Neural progenitor cell (in vitro differentiated cells): ENCODE measurements at regions not wholly inside any gene's neighbourhood (a gene's known extent, or its start where the extent isn't known, plus 50 kb on each side); places are given as distances from the start of the nearest gene placed in this dataset.

Source experiments
- DNase-seq: peaks from one replicate; pipeline ENCODE4 v3.0.0-alpha.2; 2016; ENCODE audit warnings: low spot score
- H2AFZ ChIP-seq: fragments of 200-600 bp; sonication (generic); replicated peaks from 2 replicates; pipeline ENCODE4 v1.6.1; 2016; ENCODE audit warnings: antibody characterized with exemption
- H3F3A ChIP-seq: fragments of 200-600 bp; sonication (generic); 2 replicates; pipeline ENCODE4 v1.6.1; 2016; ENCODE audit warnings: antibody characterized with exemption, low read depth
- H3K27ac ChIP-seq: fragments of 200-600 bp; sonication (generic); 2 replicates; pipeline ENCODE4 v1.5.1; 2016; ENCODE audit warnings: mild to moderate bottlenecking
- H3K27me3 ChIP-seq: fragments of 200-600 bp; sonication (generic); 2 replicates; pipeline ENCODE4 v1.6.1; 2016; ENCODE audit warnings: mild to moderate bottlenecking, moderate library complexity
- H3K36me3 ChIP-seq: fragments of 200-600 bp; sonication (generic); 2 replicates; pipeline ENCODE4 v1.5.1; 2016
- H3K4me1 ChIP-seq: fragments of 200-600 bp; sonication (generic); 2 replicates; pipeline ENCODE4 v1.6.1; 2016; ENCODE audit warnings: mixed run types
- H3K4me2 ChIP-seq: fragments of 200-600 bp; sonication (generic); 2 replicates; pipeline ENCODE4 v1.6.1; 2016
- H3K4me3 ChIP-seq: fragments of 200-600 bp; sonication (generic); 2 replicates; pipeline ENCODE4 v1.5.1; 2016
- H3K79me2 ChIP-seq: fragments of 200-600 bp; sonication (generic); 2 replicates; pipeline ENCODE4 v1.6.1; 2016; ENCODE audit warnings: low read depth
- H3K9ac ChIP-seq: fragments of 200-600 bp; sonication (generic); 2 replicates; pipeline ENCODE4 v1.6.1; 2016
- H3K9me3 ChIP-seq: fragments of 200-600 bp; sonication (generic); 2 replicates; pipeline ENCODE4 v1.5.1; 2016; ENCODE audit warnings: low read depth
- H4K20me1 ChIP-seq: fragments of 200-600 bp; sonication (generic); 2 replicates; pipeline ENCODE4 v1.6.1; 2016; ENCODE audit warnings: low read depth
- H3K27ac Mint-ChIP-seq: 3 replicates; pipeline ENCODE4 v1.8.0; 2021; ENCODE audit warnings: mixed read lengths
- H3K27me3 Mint-ChIP-seq: 2 replicates; pipeline ENCODE4 v1.8.0; 2022; ENCODE audit warnings: low read depth, mild to moderate bottlenecking, inconsistent platforms, moderate library complexity, mixed read lengths; ENCODE audit not compliant: insufficient read depth
- H3K36me3 Mint-ChIP-seq: 3 replicates; pipeline ENCODE4 v1.8.0; 2021; ENCODE audit warnings: mixed read lengths
- H3K4me1 Mint-ChIP-seq: 3 replicates; pipeline ENCODE4 v1.8.0; 2021; ENCODE audit warnings: mixed read lengths
- H3K4me3 Mint-ChIP-seq: 3 replicates; pipeline ENCODE4 v1.8.0; 2021; ENCODE audit warnings: mild to moderate bottlenecking, moderate library complexity, mixed read lengths
- H3K9me3 Mint-ChIP-seq: 3 replicates; pipeline ENCODE4 v1.8.0; 2020; ENCODE audit warnings: mixed read lengths
- CTCF ChIP-seq: fragments of 200-600 bp; sonication (generic); IDR thresholded peaks from 2 replicates; pipeline ENCODE4 v1.5.1; 2017; ENCODE audit warnings: antibody characterized with exemption, mild to moderate bottlenecking
- EZH2 ChIP-seq: fragments of 200-600 bp; sonication (generic); IDR thresholded peaks from 2 replicates; pipeline ENCODE4 v1.6.1; 2017; ENCODE audit warnings: antibody characterized with exemption, mild to moderate bottlenecking, moderate library complexity
- EZH2phosphoT487 ChIP-seq: fragments of 200-600 bp; sonication (generic); IDR thresholded peaks from 2 replicates; pipeline ENCODE4 v1.6.1; 2017; ENCODE audit warnings: antibody characterized with exemption

DNA sequence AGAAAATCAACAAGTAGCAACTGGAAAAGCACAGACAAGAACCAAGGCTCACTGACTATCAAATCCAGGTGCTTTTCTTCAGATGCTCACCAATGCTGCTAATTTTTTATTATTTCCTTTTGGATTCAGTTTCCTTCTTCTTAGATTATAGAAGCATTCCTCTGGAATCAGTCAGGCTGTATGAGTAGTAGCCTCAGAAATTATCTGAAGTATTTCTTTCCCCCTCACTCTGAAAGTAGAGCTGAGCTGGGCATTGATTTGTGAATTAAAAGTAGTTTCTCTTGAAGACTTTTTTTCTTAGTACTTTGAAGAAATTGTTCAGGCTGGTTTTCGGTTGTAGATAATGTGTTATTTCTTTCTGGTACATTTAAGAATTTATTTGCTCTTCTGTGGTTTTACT lies 273.7 kb downstream of the NOL4 start:
- H3K4me3 Mint-ChIP-seq = no peak overlapping the region
- no peak for TF ChIP-seq EZH2phosphoT487
- no peak for TF ChIP-seq EZH2
- TF ChIP-seq CTCF = no peak
- no peak overlapping the region for H3K4me3 ChIP-seq
- H3K9me3 Mint-ChIP-seq = no peaks in the 10 kb centered on the region
- H3K4me2 ChIP-seq = no peak overlapping the region
- H3K36me3 ChIP-seq = no peaks in the 10 kb centered on the region
- H3K9ac ChIP-seq = no peak overlapping the region
- no peaks in the 10 kb centered on the region for H3K36me3 Mint-ChIP-seq
- no peaks in the 10 kb centered on the region for H3K79me2 ChIP-seq
- H3K4me1 Mint-ChIP-seq = no peaks in the 10 kb centered on the region
- no peaks in the 10 kb centered on the region for H3F3A ChIP-seq
- DNase-seq = no peak
- H3K27me3 Mint-ChIP-seq = no peaks in the 10 kb centered on the region
- no peaks in the 10 kb centered on the region for H3K27me3 ChIP-seq
- no peaks in the 10 kb centered on the region for H3K9me3 ChIP-seq
- no peak overlapping the region for H3K27ac ChIP-seq
- no peaks in the 10 kb centered on the region for H4K20me1 ChIP-seq
- H3K4me1 ChIP-seq = no peaks in the 10 kb centered on the region
- no peak overlapping the region for H2AFZ ChIP-seq
- no peak overlapping the region for H3K27ac Mint-ChIP-seq

DNA sequence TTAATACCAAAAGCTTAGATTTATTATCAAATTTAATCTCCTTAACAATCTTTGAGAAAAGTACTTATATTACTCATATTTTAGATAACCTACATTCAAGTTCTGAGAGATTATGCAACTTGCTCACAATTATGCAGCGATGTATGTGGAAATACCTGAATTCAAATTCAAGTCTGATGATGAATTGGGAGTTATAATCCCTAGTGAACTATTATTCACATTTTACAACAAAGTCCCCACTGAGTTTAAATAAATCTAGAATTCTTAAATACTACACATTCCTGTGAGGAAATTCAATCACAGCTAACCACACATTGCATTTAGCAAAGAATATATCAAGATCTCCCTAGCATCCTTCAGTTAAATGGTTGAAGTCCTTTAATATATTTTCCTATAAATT lies 278.4 kb downstream of the NOL4 start:
- H3K27me3 ChIP-seq = no peaks in the 10 kb centered on the region
- no peaks in the 10 kb centered on the region for H3K9me3 ChIP-seq
- H3K4me2 ChIP-seq = no peak overlapping the region
- Mint-ChIP-seq H3K36me3 (no peaks in the 10 kb centered on the region), H3K4me1 (no peaks in the 10 kb centered on the region), H3K27ac (no peak overlapping the region), H3K9me3 (no peaks in the 10 kb centered on the region), H3K4me3 (no peak overlapping the region), H3K27me3 (no peaks in the 10 kb centered on the region)
- H2AFZ ChIP-seq = no peak overlapping the region
- H3K4me3 ChIP-seq = no peak overlapping the region
- H3K27ac ChIP-seq = no peak overlapping the region
- no peaks in the 10 kb centered on the region for H4K20me1 ChIP-seq
- TF ChIP-seq EZH2 (no peak), CTCF (no peak), EZH2phosphoT487 (no peak)
- H3K9ac ChIP-seq = no peak overlapping the region
- no peaks in the 10 kb centered on the region for H3F3A ChIP-seq
- H3K79me2 ChIP-seq = no peaks in the 10 kb centered on the region
- no peak for DNase-seq
- H3K4me1 ChIP-seq = no peaks in the 10 kb centered on the region
- H3K36me3 ChIP-seq = no peaks in the 10 kb centered on the region

DNA sequence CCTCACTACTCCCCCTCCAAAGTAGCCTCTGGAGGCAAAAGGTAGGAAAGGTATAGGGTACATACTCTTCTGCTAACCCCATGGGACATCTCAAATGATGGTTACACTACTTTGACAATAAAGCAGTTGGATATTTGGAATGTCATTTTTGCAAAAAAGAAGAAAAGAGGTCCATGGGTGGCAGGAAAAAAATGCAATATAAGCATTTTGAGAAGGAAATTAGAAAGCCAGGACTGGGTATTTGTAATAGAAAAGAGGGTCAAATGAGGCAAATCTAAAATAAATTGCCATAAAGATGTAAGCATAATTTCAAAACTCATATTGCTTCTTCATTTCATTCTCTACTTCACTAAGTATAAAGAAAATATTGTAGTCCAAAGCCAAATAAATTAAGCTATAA lies 280.2 kb downstream of the NOL4 start:
- Histone ChIP-seq H3K9me3 (no peaks in the 10 kb centered on the region), H3K4me2 (no peak overlapping the region), H3K4me1 (no peaks in the 10 kb centered on the region), H3K27ac (no peak overlapping the region), H3K27me3 (no peaks in the 10 kb centered on the region), H3K36me3 (no peaks in the 10 kb centered on the region), H3F3A (no peaks in the 10 kb centered on the region), H4K20me1 (no peaks in the 10 kb centered on the region), H3K9ac (no peak overlapping the region), H3K79me2 (no peaks in the 10 kb centered on the region), H2AFZ (no peak overlapping the region), H3K4me3 (no peak overlapping the region)
- Mint-ChIP-seq H3K4me1 (no peaks in the 10 kb centered on the region), H3K27me3 (no peaks in the 10 kb centered on the region), H3K27ac (no peak overlapping the region), H3K9me3 (no peaks in the 10 kb centered on the region), H3K4me3 (no peak overlapping the region), H3K36me3 (no peaks in the 10 kb centered on the region)
- no peak for TF ChIP-seq EZH2phosphoT487
- TF ChIP-seq CTCF = no peak
- TF ChIP-seq EZH2 = no peak
- no peak for DNase-seq

GRCh38 chr18:33937270-33937816 lies 287.4 kb downstream of the NOL4 start:
- no peaks in the 10 kb centered on the region for H3K79me2 ChIP-seq
- Mint-ChIP-seq H3K27me3 (no peaks in the 10 kb centered on the region), H3K4me1 (peaks cover 3% of the 10 kb centered on the region), H3K9me3 (no peaks in the 10 kb centered on the region), H3K27ac (no peak overlapping the region), H3K4me3 (no peak overlapping the region), H3K36me3 (no peaks in the 10 kb centered on the region)
- no peak overlapping the region for H2AFZ ChIP-seq
- H3K4me2 ChIP-seq = no peak overlapping the region
- H3K36me3 ChIP-seq = no peaks in the 10 kb centered on the region
- H3K9ac ChIP-seq = no peak overlapping the region
- H4K20me1 ChIP-seq = no peaks in the 10 kb centered on the region
- no peak overlapping the region for H3K4me3 ChIP-seq
- DNase-seq = no peak
- H3K27me3 ChIP-seq = no peaks in the 10 kb centered on the region
- no peaks in the 10 kb centered on the region for H3F3A ChIP-seq
- H3K4me1 ChIP-seq = no peaks in the 10 kb centered on the region
- no peak overlapping the region for H3K27ac ChIP-seq
- no peaks in the 10 kb centered on the region for H3K9me3 ChIP-seq
- TF ChIP-seq EZH2 (no peak), CTCF (no peak), EZH2phosphoT487 (no peak)
